ENCODE measurements at regions not wholly inside any gene's neighbourhood (a gene's known extent, or its start where the extent isn't known, plus 50 kb on each side); places are given as distances from the start of the nearest gene placed in this dataset.

DNA sequence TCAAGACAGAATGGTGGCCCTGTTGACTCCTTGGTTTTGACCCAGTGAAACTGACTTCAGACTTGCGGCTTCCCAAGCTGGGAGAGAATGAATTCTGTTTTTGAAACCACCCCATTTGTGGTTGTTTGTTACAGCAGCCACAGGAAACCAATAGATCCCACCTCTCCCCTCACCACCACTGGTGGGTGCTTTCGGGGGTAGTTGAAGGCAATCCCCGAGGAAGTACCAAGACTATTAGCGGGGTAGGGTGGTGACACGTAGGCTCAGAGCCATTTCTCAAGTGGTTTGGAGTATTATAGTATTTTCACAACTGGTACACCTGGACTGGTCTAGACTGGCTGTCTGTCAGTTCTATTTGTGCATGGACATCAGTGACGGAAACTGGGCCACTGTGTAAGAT is 189.1 kb upstream of the RBPJ start:
- TF ChIP-seq, protein P1, sequence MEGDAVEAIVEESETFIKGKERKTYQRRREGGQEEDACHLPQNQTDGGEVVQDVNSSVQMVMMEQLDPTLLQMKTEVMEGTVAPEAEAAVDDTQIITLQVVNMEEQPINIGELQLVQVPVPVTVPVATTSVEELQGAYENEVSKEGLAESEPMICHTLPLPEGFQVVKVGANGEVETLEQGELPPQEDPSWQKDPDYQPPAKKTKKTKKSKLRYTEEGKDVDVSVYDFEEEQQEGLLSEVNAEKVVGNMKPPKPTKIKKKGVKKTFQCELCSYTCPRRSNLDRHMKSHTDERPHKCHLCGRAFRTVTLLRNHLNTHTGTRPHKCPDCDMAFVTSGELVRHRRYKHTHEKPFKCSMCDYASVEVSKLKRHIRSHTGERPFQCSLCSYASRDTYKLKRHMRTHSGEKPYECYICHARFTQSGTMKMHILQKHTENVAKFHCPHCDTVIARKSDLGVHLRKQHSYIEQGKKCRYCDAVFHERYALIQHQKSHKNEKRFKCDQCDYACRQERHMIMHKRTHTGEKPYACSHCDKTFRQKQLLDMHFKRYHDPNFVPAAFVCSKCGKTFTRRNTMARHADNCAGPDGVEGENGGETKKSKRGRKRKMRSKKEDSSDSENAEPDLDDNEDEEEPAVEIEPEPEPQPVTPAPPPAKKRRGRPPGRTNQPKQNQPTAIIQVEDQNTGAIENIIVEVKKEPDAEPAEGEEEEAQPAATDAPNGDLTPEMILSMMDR (IDR thresholded peaks at IDR 0.05; ENCODE audit: poor library complexity): no peak
- TF ChIP-seq EZH2phosphoT487 (IDR thresholded peaks at IDR 0.05; ENCODE audit: low read depth, severe bottlenecking, unreplicated experiment): no peak

Measured in hepatocyte (in vitro differentiated cells).